Lung (tissue), 11 donors: ENCODE measurements at regions not wholly inside any gene's neighbourhood (a gene's known extent, or its start where the extent isn't known, plus 50 kb on each side); places are given as distances from the start of the nearest gene placed in this dataset.
"Not testable (repeated sequence)": the region's sequence is repeated elsewhere in the genome, so short reads cannot be mapped to it uniquely, and the experiment has no call there.

Experiments
- ATAC-seq: fragments of 200-7000 bp; cut with Tn5 transposase; one replicate; pipeline ENCODE4 v1.9.1; 2020; ENCODE audit warnings: moderate number of reproducible peaks; ENCODE audit not compliant: insufficient read depth, low FRiP score
- DNase-seq, 3 donors: peaks; one replicate each; pipeline ENCODE4 v3.0.0-alpha.2; 2013 to 2017
- H3K27ac ChIP-seq, 2 donors: one replicate each; pipeline ENCODE4 v1.5.1; 2013; ENCODE audit warnings: mild to moderate bottlenecking in 2 of 2, moderate library complexity in 2 of 2, control low read depth in 1 of 2, inconsistent platforms in 1 of 2, low read depth in 1 of 2, low read length in 1 of 2
- H3K27me3 ChIP-seq, 3 donors: one replicate each; pipeline ENCODE4 v1.5.1; 2013; ENCODE audit warnings: low read length in 2 of 3; ENCODE audit not compliant: control insufficient read depth in 3 of 3, insufficient read depth in 3 of 3
- H3K36me3 ChIP-seq, 4 donors: one replicate each; pipeline ENCODE4 v1.5.1; 2013; ENCODE audit warnings: low read length in 4 of 4, mild to moderate bottlenecking in 1 of 4, moderate library complexity in 1 of 4; ENCODE audit not compliant: control insufficient read depth in 4 of 4, insufficient read depth in 4 of 4
- H3K4me1 ChIP-seq, 5 donors: one replicate each; pipeline ENCODE4 v1.5.1; 2013; ENCODE audit warnings: low read length in 5 of 5, mild to moderate bottlenecking in 2 of 5, moderate library complexity in 1 of 5; ENCODE audit not compliant: control insufficient read depth in 5 of 5, insufficient read depth in 5 of 5
- H3K4me3 ChIP-seq: one replicate; pipeline ENCODE4 v1.5.1; 2013; ENCODE audit warnings: mild to moderate bottlenecking, control low read depth, moderate library complexity
- H3K9ac ChIP-seq, 2 donors: one replicate each; pipeline ENCODE4 v1.5.1; 2013; ENCODE audit warnings: low read length in 2 of 2, control low read depth in 1 of 2; ENCODE audit not compliant: insufficient read depth in 1 of 2
- H3K9me3 ChIP-seq, 4 donors: one replicate each; pipeline ENCODE4 v1.5.1; 2013; ENCODE audit warnings: low read length in 3 of 4, mild to moderate bottlenecking in 1 of 4, moderate library complexity in 1 of 4; ENCODE audit not compliant: control insufficient read depth in 4 of 4, insufficient read depth in 3 of 4
- CTCF ChIP-seq: IDR thresholded peaks from 2 replicates; pipeline ENCODE4 v1.5.1; 2012; ENCODE audit warnings: mild to moderate bottlenecking; ENCODE audit errors: control extremely low read depth, extremely low read depth
- WGBS, 2 donors: extraction: QIAGEN DNeasy Blood & Tissue Kit; methylation state at CpG; one replicate each; pipeline ENCODE4 v1.1.7; 2013; 5-methylcytosine and 5-hydroxymethylcytosine counted together
- donor health status: control.
- donor health status: control.
- donor health status: Bipolar disorder and iron deficiency.
- donor health status: healthy.
- donor health status: DM: yes; HTN: yes; CAD: no.

GRCh38 chr13:81350056-81350455 lies 1009.1 kb upstream of the SPRY2 start:
- Histone ChIP-seq H3K4me3 (no peak overlapping the region), H3K9me3 (no peaks in the 10 kb centered on the region), H3K9ac (no peak overlapping the region), H3K27ac (no peak overlapping the region), H3K27me3 (no peaks in the 10 kb centered on the region), H3K36me3 (no peaks in the 10 kb centered on the region), H3K4me1 (no peaks in the 10 kb centered on the region)
- DNase-seq (no peak), ATAC-seq (no peak)
- WGBS, 2 donors, result 53 to 62% methylated on average over 1 of the region's 1 CpG
- TF ChIP-seq CTCF, result no peak

GRCh38 chr13:81340118-81341069 lies 999.5 kb upstream of the SPRY2 start:
- not testable (repeated sequence) for DNase-seq, H3K9me3 ChIP-seq

GRCh38 chr13:81339666-81340065 lies 998.7 kb upstream of the SPRY2 start:
- H3K9ac ChIP-seq, H3K9me3 ChIP-seq, ATAC-seq, H3K4me1 ChIP-seq, H3K4me3 ChIP-seq, H3K27ac ChIP-seq, DNase-seq, H3K36me3 ChIP-seq, H3K27me3 ChIP-seq: not testable (repeated sequence)
- 94 to 95% methylated on average over 14 of the region's 14 CpGs for WGBS, 2 donors

More at GRCh38 chr13:81340118-81341069, 999.5 kb upstream of the SPRY2 start:
- H3K9ac ChIP-seq, H3K27me3 ChIP-seq, H3K4me3 ChIP-seq, ATAC-seq, H3K4me1 ChIP-seq, H3K27ac ChIP-seq, H3K36me3 ChIP-seq: not testable (repeated sequence)
- WGBS, 2 donors, result 94 to 97% methylated on average over 35 to 36 of the region's 36 CpGs

- Histone ChIP-seq H3K27ac (no peak overlapping the region), H3K9me3 (peaks cover 0 to 8% (median 2%) of the 10 kb centered on the region in 4 donors), H3K4me1 (no peaks in the 10 kb centered on the region), H3K36me3 (no peaks in the 10 kb centered on the region), H3K9ac (no peak overlapping the region), H3K4me3 (no peak overlapping the region), H3K27me3 (no peaks in the 10 kb centered on the region)
- TF ChIP-seq CTCF, result no peak
- 81 to 89% methylated on average over 4 of the region's 4 CpGs for WGBS, 2 donors
- DNase-seq, result no peak
- no peak for ATAC-seq
Measured at GRCh38 chr13:81334481-81334880, 993.6 kb upstream of the SPRY2 start.
